IMR-90 (cell line): ENCODE measurements at regions not wholly inside any gene's neighbourhood (a gene's known extent, or its start where the extent isn't known, plus 50 kb on each side); places are given as distances from the start of the nearest gene placed in this dataset.

ENCODE experiments used
- BHLHE40 ChIP-seq: fragments of 150-350 bp; IDR thresholded peaks from 2 replicates; pipeline ENCODE4 v1.6.1; 2016; ENCODE audit warnings: mild to moderate bottlenecking, low read depth, low read length
- CEBPB ChIP-seq: IDR thresholded peaks from 2 replicates; pipeline ENCODE4 v1.6.1; 2012; ENCODE audit warnings: low read depth, low read length, improper control_type of control experiment
- CHD1 ChIP-seq: IDR thresholded peaks from 2 replicates; pipeline ENCODE4 v1.6.1; 2012; ENCODE audit warnings: low read depth, low read length, improper control_type of control experiment
- MAFK ChIP-seq: IDR thresholded peaks from 2 replicates; pipeline ENCODE4 v1.6.1; 2012; ENCODE audit warnings: low read depth, low read length, improper control_type of control experiment
- MXI1 ChIP-seq: IDR thresholded peaks from 2 replicates; pipeline ENCODE4 v1.6.1; 2012; ENCODE audit warnings: low read depth, mild to moderate bottlenecking, low read length, moderate library complexity, borderline replicate concordance
- NFE2L2 ChIP-seq: fragments of 150-350 bp; IDR thresholded peaks from 2 replicates; pipeline ENCODE4 v1.6.1; 2016; ENCODE audit warnings: low read depth, mild to moderate bottlenecking, low read length
- POLR2A ChIP-seq: IDR thresholded peaks from 2 replicates; pipeline ENCODE4 v1.6.1; 2012; ENCODE audit warnings: mild to moderate bottlenecking, low read depth, low read length
- RAD21 ChIP-seq: IDR thresholded peaks from 2 replicates; pipeline ENCODE4 v1.6.1; 2012; ENCODE audit warnings: low read length, improper control_type of control experiment
- RCOR1 ChIP-seq: IDR thresholded peaks from 2 replicates; pipeline ENCODE4 v1.6.1; 2012; ENCODE audit warnings: mild to moderate bottlenecking, low read length, improper control_type of control experiment; ENCODE audit not compliant: insufficient replicate concordance
- SMC3 ChIP-seq: fragments of 150-350 bp; IDR thresholded peaks from 2 replicates; pipeline ENCODE4 v1.6.1; 2016; ENCODE audit warnings: low read depth, mild to moderate bottlenecking, antibody characterized with exemption, low read length, moderate library complexity
- TF ChIP-seq, protein P1 (sequence below): conservative IDR thresholded peaks from 2 replicates; pipeline ENCODE4 v1.5.1; 2012; ENCODE audit warnings: mild to moderate bottlenecking, low read depth, low read length, improper control_type of control experiment
- TF ChIP-seq, protein P2 (sequence below): fragments of 150-350 bp; IDR thresholded peaks from 2 replicates; pipeline ENCODE4 v1.6.1; 2017; ENCODE audit warnings: mild to moderate bottlenecking, antibody characterized with exemption, low read length, low read depth

DNA sequence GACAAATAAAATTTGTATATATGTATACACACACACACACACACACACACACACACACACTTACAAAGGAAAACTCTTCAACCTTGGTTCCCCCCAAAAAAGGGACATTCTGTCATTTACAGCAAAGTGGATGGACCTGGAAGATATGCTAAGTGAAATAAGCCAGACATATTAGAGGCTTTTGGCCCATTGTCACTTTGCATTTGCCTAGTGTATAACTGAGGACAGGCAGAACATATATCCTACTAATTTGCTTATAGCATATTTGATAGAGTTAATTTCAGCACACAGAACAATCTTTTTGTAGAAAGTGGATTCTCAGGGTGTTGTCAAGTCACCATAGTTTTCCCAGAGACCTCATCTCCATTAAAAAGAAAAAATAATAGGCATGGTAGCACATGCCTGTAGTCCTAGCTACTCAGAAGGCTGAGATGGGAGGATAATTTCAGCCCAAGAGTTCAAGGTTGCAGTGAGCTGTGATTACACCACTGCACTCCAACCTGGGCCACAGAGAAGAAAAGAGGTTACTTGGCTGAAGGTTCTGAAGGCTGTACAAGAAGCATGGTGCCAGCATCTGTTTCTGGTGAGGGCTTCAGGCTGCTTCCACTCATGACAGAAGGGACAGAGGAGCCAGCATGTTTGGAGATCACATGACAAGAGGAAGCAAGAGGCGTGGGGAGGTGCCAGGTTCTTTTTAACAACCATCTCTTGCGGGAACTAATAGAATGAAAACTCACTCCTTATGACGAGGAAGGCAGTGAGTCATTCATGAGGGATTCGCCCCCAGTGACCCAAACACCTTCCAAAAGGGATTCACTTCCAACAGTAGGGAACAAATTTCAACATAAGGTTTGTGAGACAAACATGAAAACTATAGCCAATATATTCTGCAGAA is 135.6 kb downstream of the TMEM168 start:
- TF ChIP-seq, protein P1, sequence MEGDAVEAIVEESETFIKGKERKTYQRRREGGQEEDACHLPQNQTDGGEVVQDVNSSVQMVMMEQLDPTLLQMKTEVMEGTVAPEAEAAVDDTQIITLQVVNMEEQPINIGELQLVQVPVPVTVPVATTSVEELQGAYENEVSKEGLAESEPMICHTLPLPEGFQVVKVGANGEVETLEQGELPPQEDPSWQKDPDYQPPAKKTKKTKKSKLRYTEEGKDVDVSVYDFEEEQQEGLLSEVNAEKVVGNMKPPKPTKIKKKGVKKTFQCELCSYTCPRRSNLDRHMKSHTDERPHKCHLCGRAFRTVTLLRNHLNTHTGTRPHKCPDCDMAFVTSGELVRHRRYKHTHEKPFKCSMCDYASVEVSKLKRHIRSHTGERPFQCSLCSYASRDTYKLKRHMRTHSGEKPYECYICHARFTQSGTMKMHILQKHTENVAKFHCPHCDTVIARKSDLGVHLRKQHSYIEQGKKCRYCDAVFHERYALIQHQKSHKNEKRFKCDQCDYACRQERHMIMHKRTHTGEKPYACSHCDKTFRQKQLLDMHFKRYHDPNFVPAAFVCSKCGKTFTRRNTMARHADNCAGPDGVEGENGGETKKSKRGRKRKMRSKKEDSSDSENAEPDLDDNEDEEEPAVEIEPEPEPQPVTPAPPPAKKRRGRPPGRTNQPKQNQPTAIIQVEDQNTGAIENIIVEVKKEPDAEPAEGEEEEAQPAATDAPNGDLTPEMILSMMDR: no peak
- TF ChIP-seq RCOR1 (no peak), MAFK (no peak), CHD1 (no peak), POLR2A (no peak), NFE2L2 (no peak), CEBPB (no peak), RAD21 (no peak), MXI1 (no peak), BHLHE40 (no peak), SMC3 (no peak)
- TF ChIP-seq, protein P2, sequence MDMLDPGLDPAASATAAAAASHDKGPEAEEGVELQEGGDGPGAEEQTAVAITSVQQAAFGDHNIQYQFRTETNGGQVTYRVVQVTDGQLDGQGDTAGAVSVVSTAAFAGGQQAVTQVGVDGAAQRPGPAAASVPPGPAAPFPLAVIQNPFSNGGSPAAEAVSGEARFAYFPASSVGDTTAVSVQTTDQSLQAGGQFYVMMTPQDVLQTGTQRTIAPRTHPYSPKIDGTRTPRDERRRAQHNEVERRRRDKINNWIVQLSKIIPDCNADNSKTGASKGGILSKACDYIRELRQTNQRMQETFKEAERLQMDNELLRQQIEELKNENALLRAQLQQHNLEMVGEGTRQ: no peak
